Stimulated activated memory B cell treated with anti-CD40 and anti-IgM and Interleukin-4, amounts not matched to agents 10 μg/mL and 1 μg/mL and 100 μg/mL, for 72 hours (primary cell): ENCODE measurements at regions not wholly inside any gene's neighbourhood (a gene's known extent, or its start where the extent isn't known, plus 50 kb on each side); places are given as distances from the start of the nearest gene placed in this dataset.

Source experiments
- ATAC-seq: fragments of 150-1000 bp; cut with Tn5 transposase; 2 replicates; pipeline ENCODE4 v1.10.0; 2021
- H3K27ac Mint-ChIP-seq: one replicate; pipeline ENCODE4 v1.8.0; 2022; ENCODE audit warnings: mild to moderate bottlenecking, mixed read lengths
- H3K27me3 Mint-ChIP-seq: one replicate; pipeline ENCODE4 v1.8.0; 2022; ENCODE audit warnings: mixed read lengths
- H3K36me3 Mint-ChIP-seq: one replicate; pipeline ENCODE4 v1.8.0; 2022; ENCODE audit warnings: mixed read lengths
- H3K4me1 Mint-ChIP-seq: one replicate; pipeline ENCODE4 v1.8.0; 2022; ENCODE audit warnings: mixed read lengths
- H3K4me3 Mint-ChIP-seq: one replicate; pipeline ENCODE4 v1.8.0; 2022; ENCODE audit warnings: mild to moderate bottlenecking, moderate library complexity, mixed read lengths
- H3K9me3 Mint-ChIP-seq: one replicate; pipeline ENCODE4 v1.8.0; 2022; ENCODE audit warnings: mixed read lengths

DNA sequence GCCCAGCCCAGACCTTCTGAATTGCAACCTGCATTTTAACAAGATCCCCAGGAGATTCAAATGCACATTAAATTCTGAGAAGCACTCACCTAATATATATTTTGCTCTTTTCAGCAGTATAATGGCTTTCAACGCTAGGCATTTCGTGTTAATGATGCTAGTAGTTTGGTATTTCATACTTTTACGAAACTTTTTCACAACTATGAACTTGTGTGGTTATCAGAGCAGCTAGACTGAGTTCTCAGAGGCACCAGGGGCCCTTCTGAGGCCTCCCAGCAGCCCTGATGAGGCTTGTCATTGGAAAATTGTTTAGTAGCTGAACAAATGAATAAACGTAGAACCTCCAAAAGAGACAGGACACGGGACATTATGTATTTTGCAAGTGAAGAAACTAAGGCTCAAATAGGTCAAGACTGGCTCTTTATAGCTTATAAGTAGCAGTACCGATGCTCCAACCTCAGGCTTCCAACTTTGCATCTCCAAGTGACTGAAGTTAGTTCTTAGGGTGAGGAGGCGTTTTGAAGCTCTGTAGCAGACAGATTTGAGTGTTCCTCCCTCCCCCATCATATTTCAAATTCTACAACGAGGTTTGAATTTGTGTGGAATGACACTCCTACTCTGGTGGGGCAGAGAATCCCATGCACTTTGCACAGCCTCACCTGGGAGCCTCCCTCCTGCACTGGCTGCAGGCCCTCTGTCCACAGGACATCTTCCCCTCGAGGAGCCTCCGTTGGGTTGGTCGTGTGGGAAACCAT, 121.1 kb upstream of the SLC25A48 start:
- Mint-ChIP-seq H3K36me3 (no peaks in the 10 kb centered on the region), H3K27ac (no peak overlapping the region), H3K27me3 (peaks cover 12% of the 10 kb centered on the region), H3K4me1 (no peaks in the 10 kb centered on the region), H3K9me3 (no peaks in the 10 kb centered on the region), H3K4me3 (no peak overlapping the region)
- ATAC-seq: no peak

DNA sequence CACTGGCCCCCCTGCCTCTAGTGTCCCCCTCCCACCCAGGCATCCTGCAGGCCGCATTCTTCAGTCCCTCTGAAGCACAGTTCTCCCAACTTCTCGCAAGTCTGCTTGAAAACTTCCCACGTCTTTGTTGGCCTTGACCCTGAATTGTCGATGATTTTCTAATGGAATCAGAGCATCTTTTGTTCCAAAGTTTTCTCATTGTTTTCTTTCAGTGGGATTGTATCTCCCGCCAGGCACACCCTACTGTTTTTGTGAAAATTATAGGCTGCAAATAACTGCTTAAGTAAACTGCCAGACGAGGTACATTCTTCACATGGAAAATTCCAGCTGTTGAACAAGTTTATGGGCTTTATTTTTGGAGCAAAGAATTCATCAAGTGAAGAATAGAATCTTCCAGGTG, 122.6 kb upstream of the SLC25A48 start:
- Mint-ChIP-seq H3K4me3 (no peak overlapping the region), H3K4me1 (no peaks in the 10 kb centered on the region), H3K27ac (no peak overlapping the region), H3K36me3 (no peaks in the 10 kb centered on the region), H3K27me3 (peaks cover 12% of the 10 kb centered on the region), H3K9me3 (no peaks in the 10 kb centered on the region)
- no peak for ATAC-seq

DNA sequence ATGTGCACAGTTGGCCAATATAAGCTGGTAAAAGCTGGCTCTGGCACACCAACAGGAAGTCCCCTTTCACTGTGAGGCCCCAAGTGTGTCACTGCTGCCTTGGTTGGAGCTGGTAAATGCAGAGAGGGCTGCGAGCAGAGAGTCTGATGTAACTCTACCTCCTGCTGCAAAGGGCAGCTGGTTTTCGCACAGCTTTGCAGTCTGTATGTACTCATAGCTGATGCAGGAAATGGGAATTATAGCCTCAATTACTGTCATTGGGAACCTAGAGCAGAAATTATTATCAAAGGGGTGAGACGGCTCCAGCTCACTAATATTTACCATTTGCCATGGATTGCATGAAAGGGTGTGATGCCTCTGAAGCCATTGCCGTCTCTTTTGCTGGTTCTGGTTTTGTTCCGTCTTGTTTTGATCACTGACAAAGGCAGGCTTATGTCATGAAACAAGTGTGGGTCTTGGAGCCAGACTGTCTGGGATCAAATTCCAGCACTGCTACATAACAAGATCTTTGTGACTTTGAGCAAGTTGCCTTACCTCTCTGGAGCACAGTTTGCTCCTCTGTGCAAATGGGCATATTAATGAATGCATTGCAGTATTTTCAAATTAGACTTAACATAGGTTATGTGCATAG, 124.3 kb upstream of the SLC25A48 start:
- H3K9me3 Mint-ChIP-seq: no peaks in the 10 kb centered on the region
- no peaks in the 10 kb centered on the region for H3K36me3 Mint-ChIP-seq
- no peak overlapping the region for H3K27ac Mint-ChIP-seq
- H3K4me1 Mint-ChIP-seq: no peaks in the 10 kb centered on the region
- no peak overlapping the region for H3K4me3 Mint-ChIP-seq
- peaks cover 12% of the 10 kb centered on the region for H3K27me3 Mint-ChIP-seq
- no peak for ATAC-seq

DNA sequence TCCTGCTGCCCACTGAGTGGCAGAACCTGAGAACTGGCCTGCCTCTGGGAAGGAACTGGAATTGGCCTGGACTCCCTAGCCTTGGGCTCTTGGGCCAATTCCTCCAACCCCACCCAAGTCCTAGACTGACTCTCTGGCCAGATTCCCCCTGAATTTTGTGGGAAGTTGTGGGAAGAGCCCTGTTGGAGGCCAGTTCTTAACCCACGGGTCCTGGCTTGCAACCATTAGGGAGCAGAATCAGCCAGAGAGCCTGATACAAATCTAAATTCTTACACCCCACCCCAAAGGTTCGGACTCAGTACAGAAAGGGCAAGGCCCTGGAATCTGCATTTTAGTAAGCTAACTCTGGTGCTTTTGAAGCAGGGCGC, 125.3 kb upstream of the SLC25A48 start:
- no peaks in the 10 kb centered on the region for H3K9me3 Mint-ChIP-seq
- no peak overlapping the region for H3K4me3 Mint-ChIP-seq
- ATAC-seq: no peak
- H3K27me3 Mint-ChIP-seq: peaks cover 2% of the 10 kb centered on the region
- no peaks in the 10 kb centered on the region for H3K4me1 Mint-ChIP-seq
- no peaks in the 10 kb centered on the region for H3K36me3 Mint-ChIP-seq
- H3K27ac Mint-ChIP-seq: no peak overlapping the region

DNA sequence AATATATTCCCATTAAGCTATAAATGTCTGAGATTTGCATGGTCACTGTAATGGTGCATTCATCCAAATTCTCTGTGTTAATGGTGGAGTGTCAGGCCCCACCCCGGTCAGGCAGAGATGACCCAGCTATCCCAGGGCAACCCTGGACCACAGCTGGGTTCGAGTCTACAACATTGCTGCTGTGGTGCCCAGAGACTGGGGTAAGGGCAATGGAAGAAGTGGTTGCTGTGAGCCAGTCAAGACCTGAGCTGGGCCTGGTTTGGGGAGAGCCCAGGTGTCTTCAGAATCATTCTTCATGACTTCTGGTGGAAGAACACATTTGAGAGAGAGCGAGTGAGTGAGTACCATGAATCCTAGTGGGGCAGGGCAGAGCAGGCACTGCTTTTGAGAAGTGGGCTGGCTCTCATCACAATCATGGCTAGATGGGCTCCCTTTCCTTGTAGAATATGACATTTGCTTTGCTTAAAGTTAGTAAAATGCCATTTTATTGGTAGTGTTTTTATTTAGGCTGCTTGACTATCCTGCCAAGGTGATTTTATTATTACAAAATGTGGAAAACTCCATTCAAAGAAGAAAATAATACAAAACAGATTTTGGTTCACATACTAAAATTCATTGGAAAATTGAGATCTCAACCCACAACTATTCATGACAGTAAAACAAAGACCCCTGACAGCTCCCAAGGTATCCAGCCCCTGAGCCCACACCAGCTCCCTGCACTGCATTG, 125.8 kb upstream of the SLC25A48 start:
- Mint-ChIP-seq H3K4me1 (no peaks in the 10 kb centered on the region), H3K36me3 (no peaks in the 10 kb centered on the region), H3K27me3 (no peaks in the 10 kb centered on the region), H3K27ac (no peak overlapping the region), H3K4me3 (no peak overlapping the region), H3K9me3 (no peaks in the 10 kb centered on the region)
- ATAC-seq: no peak

DNA sequence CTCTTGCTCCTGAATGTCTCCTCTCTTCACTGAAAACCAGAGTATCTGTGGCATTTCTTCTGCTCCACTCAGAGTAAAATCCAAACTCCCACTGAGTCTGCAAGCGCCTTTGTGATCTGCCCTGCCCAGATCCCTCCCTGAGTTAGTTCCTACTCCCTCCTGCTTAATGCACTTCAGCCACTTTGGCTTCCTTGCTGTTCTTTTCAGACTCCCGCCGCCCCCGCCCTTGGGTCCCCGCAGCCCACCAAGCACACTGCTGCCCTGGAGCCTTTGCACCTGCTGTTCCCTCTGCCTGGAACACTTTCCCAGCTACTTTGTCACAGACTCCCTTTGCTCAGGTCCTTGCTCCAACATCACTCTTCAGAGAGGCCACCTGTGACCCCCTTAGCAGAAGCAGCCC, 127.2 kb upstream of the SLC25A48 start:
- no peak overlapping the region for H3K4me3 Mint-ChIP-seq
- no peak for ATAC-seq
- no peaks in the 10 kb centered on the region for H3K27me3 Mint-ChIP-seq
- no peaks in the 10 kb centered on the region for H3K9me3 Mint-ChIP-seq
- no peaks in the 10 kb centered on the region for H3K36me3 Mint-ChIP-seq
- no peak overlapping the region for H3K27ac Mint-ChIP-seq
- no peaks in the 10 kb centered on the region for H3K4me1 Mint-ChIP-seq

DNA sequence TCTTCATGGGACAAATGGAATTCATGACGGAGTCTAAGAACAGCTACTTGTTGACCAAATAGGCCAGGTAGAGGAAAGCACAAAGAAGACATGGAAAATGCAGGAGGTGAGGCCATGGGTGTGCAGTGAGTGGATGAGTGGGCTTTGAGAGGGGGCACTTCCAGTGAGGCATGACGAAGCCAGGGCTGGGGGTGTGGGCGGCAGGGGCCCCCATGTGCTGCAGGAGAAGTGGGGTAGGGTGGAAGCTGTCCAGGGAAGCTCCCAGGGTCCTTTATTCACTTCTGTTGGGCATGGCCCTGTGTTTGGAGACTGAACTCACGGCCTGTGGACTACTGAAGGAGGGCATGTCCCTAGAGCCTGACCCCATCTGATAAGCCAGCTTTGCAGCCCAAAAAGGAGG, 127.6 kb upstream of the SLC25A48 start:
- no peaks in the 10 kb centered on the region for H3K27me3 Mint-ChIP-seq
- no peaks in the 10 kb centered on the region for H3K36me3 Mint-ChIP-seq
- H3K27ac Mint-ChIP-seq: no peak overlapping the region
- no peaks in the 10 kb centered on the region for H3K9me3 Mint-ChIP-seq
- H3K4me1 Mint-ChIP-seq: no peaks in the 10 kb centered on the region
- ATAC-seq: no peak
- H3K4me3 Mint-ChIP-seq: no peak overlapping the region

DNA sequence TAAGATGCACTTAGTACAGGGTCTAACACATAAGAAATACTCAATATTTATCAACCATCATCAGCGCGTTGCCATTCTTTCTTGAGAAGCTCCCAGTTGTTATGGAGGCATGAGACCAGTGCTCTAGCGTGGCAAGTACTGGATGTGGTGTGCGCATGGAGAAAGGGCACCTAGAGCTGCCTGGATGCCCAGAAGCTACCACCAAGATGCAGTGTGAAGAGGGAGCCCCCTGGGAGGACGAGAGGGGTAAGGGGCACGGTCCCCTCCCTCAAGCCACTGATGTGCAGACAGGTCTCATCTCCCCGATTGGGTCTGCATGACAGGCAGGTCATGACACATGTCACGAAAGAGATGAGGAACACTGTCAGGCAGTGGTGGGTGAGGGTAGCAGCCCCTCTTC, 127.7 kb upstream of the CXCL14 start:
- Mint-ChIP-seq H3K4me1 (no peaks in the 10 kb centered on the region), H3K4me3 (no peak overlapping the region), H3K36me3 (no peaks in the 10 kb centered on the region), H3K9me3 (no peaks in the 10 kb centered on the region), H3K27me3 (no peaks in the 10 kb centered on the region), H3K27ac (no peak overlapping the region)
- ATAC-seq: no peak

DNA sequence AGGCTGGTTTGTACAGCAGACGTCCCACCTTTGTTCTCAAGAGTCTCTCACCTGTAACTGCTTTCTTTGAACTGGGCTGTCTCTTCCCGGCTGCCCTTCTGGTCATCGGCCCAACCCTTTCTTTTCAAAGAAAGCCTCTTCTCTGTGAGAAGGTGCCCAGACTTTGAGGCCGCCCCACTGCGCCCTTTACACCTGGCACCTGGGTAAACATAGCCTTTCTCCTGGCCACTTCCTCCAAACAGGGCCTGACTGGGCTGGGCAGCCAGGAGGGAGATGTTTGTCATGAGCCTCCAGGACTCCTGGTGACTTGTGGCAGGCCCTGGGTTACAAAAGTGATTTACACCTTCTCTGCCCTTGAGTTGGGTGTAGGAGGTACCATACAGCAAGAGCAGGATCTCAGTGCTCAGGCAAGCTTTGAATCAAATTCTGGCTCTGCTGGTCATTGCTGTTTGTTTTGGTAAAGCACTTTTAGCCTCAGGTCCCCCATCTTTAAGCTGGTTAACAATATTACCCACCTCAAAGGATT, 127.2 kb upstream of the CXCL14 start:
- no peaks in the 10 kb centered on the region for H3K9me3 Mint-ChIP-seq
- no peak overlapping the region for H3K4me3 Mint-ChIP-seq
- H3K27ac Mint-ChIP-seq: no peak overlapping the region
- H3K4me1 Mint-ChIP-seq: no peaks in the 10 kb centered on the region
- no peak for ATAC-seq
- H3K27me3 Mint-ChIP-seq: no peaks in the 10 kb centered on the region
- no peaks in the 10 kb centered on the region for H3K36me3 Mint-ChIP-seq

DNA sequence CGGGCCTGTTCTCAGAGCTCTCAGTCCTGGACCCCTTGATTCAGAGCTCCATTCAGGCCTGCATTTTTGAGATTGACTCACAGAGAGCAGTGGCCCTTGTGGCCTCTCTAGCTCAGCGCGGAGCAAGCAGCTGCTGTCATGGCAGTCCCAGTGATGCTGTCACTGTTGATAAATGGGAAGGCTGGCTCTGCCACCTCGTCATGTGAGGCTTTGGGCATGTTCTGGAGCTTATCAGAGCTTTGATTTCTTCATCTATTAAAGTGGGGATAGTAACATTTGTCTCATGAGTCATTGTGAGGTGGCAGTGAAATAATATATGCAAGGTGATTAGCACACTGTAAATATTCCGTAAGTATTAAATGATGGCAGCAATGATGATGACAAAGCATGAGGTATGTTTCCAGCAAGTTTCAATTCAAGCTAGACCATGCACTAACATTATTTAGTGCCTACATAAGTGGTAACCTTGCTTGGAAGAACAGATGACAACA, 126.4 kb upstream of the CXCL14 start:
- Mint-ChIP-seq H3K9me3 (no peaks in the 10 kb centered on the region), H3K27me3 (no peaks in the 10 kb centered on the region), H3K36me3 (no peaks in the 10 kb centered on the region), H3K4me1 (no peaks in the 10 kb centered on the region), H3K27ac (no peak overlapping the region), H3K4me3 (no peak overlapping the region)
- ATAC-seq: no peak

DNA sequence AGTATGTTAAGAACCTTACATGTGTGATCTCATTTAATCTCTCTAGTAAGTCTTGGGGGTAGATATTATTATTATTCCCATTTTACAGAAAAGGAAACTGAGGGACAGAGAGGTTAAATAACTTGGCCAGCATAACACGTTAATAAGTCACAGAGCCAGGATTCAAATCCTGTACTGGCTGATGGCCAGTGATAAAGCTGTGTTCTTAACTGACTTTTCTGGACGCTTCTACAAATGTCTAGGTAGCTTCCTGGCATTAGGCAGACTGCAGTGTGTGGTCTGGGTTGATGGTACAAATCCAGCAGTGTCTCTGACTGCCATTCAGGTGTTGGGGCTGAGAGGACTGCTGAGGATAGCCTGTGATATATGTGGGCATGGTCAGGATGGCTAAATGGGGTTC, 125.8 kb upstream of the CXCL14 start:
- Mint-ChIP-seq H3K27ac (no peak overlapping the region), H3K4me1 (no peaks in the 10 kb centered on the region), H3K27me3 (no peaks in the 10 kb centered on the region), H3K9me3 (no peaks in the 10 kb centered on the region), H3K4me3 (no peak overlapping the region), H3K36me3 (no peaks in the 10 kb centered on the region)
- no peak for ATAC-seq

DNA sequence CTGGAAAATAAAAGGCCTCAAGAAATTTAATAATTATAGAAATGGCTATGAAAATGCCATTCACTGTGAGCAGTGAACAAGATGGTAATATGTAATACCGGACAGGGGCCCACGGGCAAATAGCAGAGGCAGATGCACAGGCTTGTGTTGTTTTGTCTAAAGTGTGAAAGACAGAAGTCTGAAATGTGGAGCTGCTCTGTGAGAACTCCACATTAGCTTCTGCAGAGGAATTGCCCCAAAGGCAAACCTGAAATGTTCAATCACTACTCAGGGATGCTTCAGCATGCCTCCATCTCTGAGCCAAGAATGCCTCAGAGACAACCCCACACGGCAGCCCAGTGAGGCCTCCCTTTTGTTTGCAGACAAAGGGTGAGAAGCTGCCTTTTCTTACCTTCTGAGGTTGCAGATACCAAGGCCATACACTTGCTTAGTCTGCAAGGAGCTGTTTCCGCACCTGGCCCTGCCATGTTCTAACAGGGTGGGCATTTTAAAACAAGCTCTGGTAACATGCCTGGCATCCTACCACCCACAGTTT, 124.3 kb upstream of the CXCL14 start:
- Mint-ChIP-seq H3K4me1 (no peaks in the 10 kb centered on the region), H3K27ac (no peak overlapping the region), H3K27me3 (no peaks in the 10 kb centered on the region), H3K9me3 (no peaks in the 10 kb centered on the region), H3K4me3 (no peak overlapping the region), H3K36me3 (no peaks in the 10 kb centered on the region)
- no peak for ATAC-seq

DNA sequence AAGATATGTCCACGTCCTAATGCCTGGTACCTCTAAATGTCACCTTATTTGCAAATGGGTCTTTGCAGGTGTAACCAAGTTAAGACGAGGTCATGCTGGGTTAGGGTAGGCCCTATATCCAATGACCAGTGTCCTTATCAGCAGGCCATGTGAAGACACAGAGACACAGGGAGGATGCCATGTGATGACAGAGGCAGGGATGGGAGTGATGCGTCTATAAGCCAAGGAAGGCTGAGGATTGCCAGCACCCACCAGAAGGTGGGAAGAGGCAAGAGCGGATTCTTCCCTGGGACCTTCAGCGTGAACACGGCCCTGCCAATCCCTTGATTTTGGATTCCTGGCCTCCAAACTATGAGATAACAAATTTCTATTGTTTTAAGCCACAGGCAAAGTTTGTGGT, 123.4 kb upstream of the CXCL14 start:
- Mint-ChIP-seq H3K9me3 (no peaks in the 10 kb centered on the region), H3K4me3 (no peak overlapping the region), H3K4me1 (no peaks in the 10 kb centered on the region), H3K36me3 (no peaks in the 10 kb centered on the region), H3K27ac (no peak overlapping the region), H3K27me3 (no peaks in the 10 kb centered on the region)
- ATAC-seq: no peak

DNA sequence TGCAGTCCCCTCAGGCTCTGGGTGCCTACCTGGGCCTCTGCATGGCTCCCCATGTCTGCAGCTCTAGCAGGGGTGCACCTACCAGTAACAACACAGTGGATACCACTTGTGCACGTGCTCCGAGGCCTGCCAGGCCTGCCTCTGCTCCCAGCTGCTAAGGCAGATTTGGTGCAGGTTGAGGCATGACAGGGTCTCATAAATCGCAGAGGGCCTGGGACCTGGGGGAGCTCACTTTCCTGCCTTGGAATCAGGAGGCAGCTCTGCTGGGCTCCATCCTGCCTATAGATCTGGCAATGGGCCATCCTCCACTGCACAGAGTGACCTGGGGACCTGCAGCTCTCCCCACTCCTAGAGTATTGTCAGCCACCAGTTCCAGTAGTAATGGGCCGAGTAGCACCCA, 121.9 kb upstream of the CXCL14 start:
- H3K36me3 Mint-ChIP-seq: no peaks in the 10 kb centered on the region
- H3K4me3 Mint-ChIP-seq: no peak overlapping the region
- no peaks in the 10 kb centered on the region for H3K4me1 Mint-ChIP-seq
- ATAC-seq: no peak
- H3K9me3 Mint-ChIP-seq: no peaks in the 10 kb centered on the region
- no peak overlapping the region for H3K27ac Mint-ChIP-seq
- H3K27me3 Mint-ChIP-seq: peaks cover 11% of the 10 kb centered on the region

DNA sequence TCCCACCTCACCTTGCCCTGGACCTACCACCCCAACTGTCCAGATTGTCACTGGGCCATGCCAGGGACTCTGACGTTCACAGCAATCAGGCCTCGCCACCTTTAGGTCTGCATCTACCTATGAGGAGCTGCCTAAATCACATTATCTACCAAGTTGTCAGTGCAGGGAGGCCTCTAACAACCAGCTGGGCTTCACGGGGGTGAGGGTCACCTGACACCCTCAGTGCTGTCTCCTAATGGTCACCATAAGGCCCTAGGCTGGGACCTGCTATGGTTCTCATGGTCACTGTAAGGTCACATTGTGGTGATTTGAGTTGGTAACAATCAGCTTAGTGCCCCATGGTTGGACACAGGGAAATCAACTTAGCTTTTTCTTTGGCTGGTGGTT, 119.2 kb upstream of the CXCL14 start:
- H3K9me3 Mint-ChIP-seq: no peaks in the 10 kb centered on the region
- no peak overlapping the region for H3K4me3 Mint-ChIP-seq
- no peaks in the 10 kb centered on the region for H3K36me3 Mint-ChIP-seq
- no peak overlapping the region for H3K27ac Mint-ChIP-seq
- ATAC-seq: no peak
- H3K4me1 Mint-ChIP-seq: no peaks in the 10 kb centered on the region
- peaks cover 22% of the 10 kb centered on the region for H3K27me3 Mint-ChIP-seq
